ENCODE measurements at regions not wholly inside any gene's neighbourhood (a gene's known extent, or its start where the extent isn't known, plus 50 kb on each side); places are given as distances from the start of the nearest gene placed in this dataset.

- no peaks in the 10 kb centered on the region for H3K36me3 ChIP-seq (ENCODE audit: control insufficient read depth, insufficient read depth, low read length)
- no peaks in the 10 kb centered on the region for H3K27me3 ChIP-seq (ENCODE audit: control insufficient read depth, insufficient read depth, low read length)
- TF ChIP-seq CTCF (IDR thresholded peaks at IDR 0.05; ENCODE audit: insufficient read depth, low read length, poor library complexity, severe bottlenecking), result no peak
- DNase-seq (ENCODE audit: low read depth), result no peak
- no peak overlapping the region for H3K4me3 ChIP-seq (ENCODE audit: low read depth, low read length)
Measured at GRCh38 chr1:39136638-39137037, 67.9 kb upstream of the MACF1 start.

GRCh38 chr1:39139723-39140360 is 64.7 kb upstream of the MACF1 start:
- TF ChIP-seq CTCF (IDR thresholded peaks at IDR 0.05; ENCODE audit: insufficient read depth, low read length, poor library complexity, severe bottlenecking), result no peak
- no peaks in the 10 kb centered on the region for H3K36me3 ChIP-seq (ENCODE audit: control insufficient read depth, insufficient read depth, low read length)

DNA sequence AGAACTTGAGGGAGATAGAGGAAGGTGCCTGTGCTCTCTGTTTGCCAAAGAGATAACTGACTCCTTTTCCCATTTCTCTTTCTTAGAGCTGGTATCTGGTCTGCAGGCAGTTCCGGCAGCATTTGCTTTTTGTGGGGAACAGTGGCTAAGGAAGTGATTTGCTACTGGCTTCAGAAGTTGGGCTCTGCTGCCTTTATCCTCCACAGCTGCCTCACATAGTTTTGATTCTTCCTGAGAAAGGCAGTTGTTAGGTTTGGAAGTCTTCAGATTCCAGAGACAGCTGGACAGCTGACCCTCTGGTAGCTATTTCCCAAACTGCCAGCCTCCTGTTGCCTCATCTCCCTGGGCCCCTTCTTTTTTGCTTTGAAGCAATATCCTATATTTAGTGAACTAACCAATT is 62.6 kb upstream of the MACF1 start:
- DNase-seq (ENCODE audit: low read depth), result no peak
- Histone ChIP-seq H3K27me3 (ENCODE audit: control insufficient read depth, insufficient read depth, low read length) (no peaks in the 10 kb centered on the region), H3K36me3 (ENCODE audit: control insufficient read depth, insufficient read depth, low read length) (no peaks in the 10 kb centered on the region), H3K4me3 (ENCODE audit: low read depth, low read length) (no peak overlapping the region)
- TF ChIP-seq CTCF (IDR thresholded peaks at IDR 0.05; ENCODE audit: insufficient read depth, low read length, poor library complexity, severe bottlenecking), result no peak

More at GRCh38 chr1:39139723-39140360, 64.7 kb upstream of the MACF1 start:
- Histone ChIP-seq H3K27me3 (ENCODE audit: control insufficient read depth, insufficient read depth, low read length) (no peaks in the 10 kb centered on the region), H3K4me3 (ENCODE audit: low read depth, low read length) (no peak overlapping the region)
- DNase-seq (ENCODE audit: low read depth), result no peak

- no peak overlapping the region for H3K4me3 ChIP-seq (ENCODE audit: low read depth, low read length)
- H3K36me3 ChIP-seq (ENCODE audit: control insufficient read depth, insufficient read depth, low read length), result no peaks in the 10 kb centered on the region
- no peak for TF ChIP-seq CTCF (IDR thresholded peaks at IDR 0.05; ENCODE audit: insufficient read depth, low read length, poor library complexity, severe bottlenecking)
- no peaks in the 10 kb centered on the region for H3K27me3 ChIP-seq (ENCODE audit: control insufficient read depth, insufficient read depth, low read length)
- peak; percentile 53 for DNase-seq (ENCODE audit: low read depth)
Measured at GRCh38 chr1:39142401-39143060, 62.0 kb upstream of the MACF1 start.

DNA sequence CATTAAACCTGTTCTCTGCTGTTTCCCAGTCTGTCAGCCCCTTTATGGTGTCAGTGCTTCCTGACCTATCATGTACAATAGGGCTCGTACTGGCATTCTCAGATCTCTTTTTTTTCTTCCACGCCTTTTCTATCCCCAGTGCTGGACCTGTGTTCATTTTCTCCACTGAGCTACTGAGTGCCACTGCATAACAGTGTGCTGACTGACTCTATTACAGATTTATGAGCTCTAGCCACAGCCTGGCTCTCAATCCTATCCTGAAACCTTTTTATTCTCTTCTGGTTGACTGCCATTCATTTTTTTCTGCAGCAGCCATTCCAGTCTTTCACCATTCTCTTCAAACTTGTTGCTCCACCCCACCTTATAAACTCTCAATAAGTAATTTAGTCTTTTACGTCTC is 59.6 kb upstream of the MACF1 start:
- H3K27me3 ChIP-seq (ENCODE audit: control insufficient read depth, insufficient read depth, low read length), result no peaks in the 10 kb centered on the region
- TF ChIP-seq CTCF (IDR thresholded peaks at IDR 0.05; ENCODE audit: insufficient read depth, low read length, poor library complexity, severe bottlenecking), result no peak
- H3K36me3 ChIP-seq (ENCODE audit: control insufficient read depth, insufficient read depth, low read length), result no peaks in the 10 kb centered on the region
- H3K4me3 ChIP-seq (ENCODE audit: low read depth, low read length), result no peak overlapping the region
- no peak for DNase-seq (ENCODE audit: low read depth)
